Sigmoid colon (tissue), 6 donors: ENCODE measurements at regions not wholly inside any gene's neighbourhood (a gene's known extent, or its start where the extent isn't known, plus 50 kb on each side); places are given as distances from the start of the nearest gene placed in this dataset.
"Not testable (repeated sequence)": the region's sequence is repeated elsewhere in the genome, so short reads cannot be mapped to it uniquely, and the experiment has no call there.

Source experiments
- DNase-seq: peaks from one replicate; pipeline ENCODE4 v3.0.0-alpha.2; 2019
- H3K27ac ChIP-seq, 4 donors: fragments of 200-600 bp; sonication (generic); one replicate each; pipeline ENCODE4 v1.5.1; 2016 to 2019; ENCODE audit warnings: mild to moderate bottlenecking in 1 of 4
- H3K27me3 ChIP-seq, 3 donors: fragments of 200-600 bp; sonication (generic); one replicate each; pipeline ENCODE4 v1.5.1; 2019; ENCODE audit warnings: mild to moderate bottlenecking in 1 of 3
- H3K36me3 ChIP-seq, 4 donors: fragments of 200-600 bp; sonication (generic); one replicate each; pipeline ENCODE4 v1.5.1; 2016 to 2019
- H3K4me1 ChIP-seq, 4 donors: fragments of 200-600 bp; sonication (generic); one replicate each; pipeline ENCODE4 v1.5.1; 2017 to 2019
- H3K4me3 ChIP-seq, 4 donors: fragments of 200-600 bp; sonication (generic); one replicate each; pipeline ENCODE4 v1.5.1; 2017 to 2019; ENCODE audit warnings: mild to moderate bottlenecking in 2 of 4, moderate library complexity in 1 of 4
- H3K9me3 ChIP-seq, 4 donors: fragments of 200-600 bp in 3 of 4; sonication (generic) in 3 of 4; one replicate each; pipeline versions ENCODE4 v1.5.1 to v1.6.1; 2013 to 2019
- EP300 ChIP-seq, 4 donors: sonication (generic); formaldehyde crosslinking; IDR thresholded peaks; one replicate each; pipeline ENCODE4 v1.6.1; 2017; ENCODE audit warnings: antibody characterized with exemption in 4 of 4
- POLR2A ChIP-seq, 2 donors: fragments of 450-650 bp; IDR thresholded peaks; one replicate each; pipeline ENCODE4 v1.6.1; 2016; ENCODE audit warnings: antibody characterized with exemption in 2 of 2, mild to moderate bottlenecking in 2 of 2, moderate library complexity in 2 of 2
- POLR2AphosphoS5 ChIP-seq, 4 donors: sonication (generic); formaldehyde crosslinking; IDR thresholded peaks; one replicate each; pipeline ENCODE4 v1.6.1; 2017; ENCODE audit warnings: antibody characterized with exemption in 4 of 4
- WGBS, 2 donors: extraction: QIAGEN DNeasy Blood & Tissue Kit; methylation state at CpG; one replicate each; pipeline ENCODE4 v1.1.7; 2013; 5-methylcytosine and 5-hydroxymethylcytosine counted together
- intact Hi-C: fragments of 100-400 bp; cut with DNase I; formaldehyde crosslinking; loops from one replicate; pipeline ENCODE4 v1.15.1; 2023
- TF ChIP-seq, protein P1 (sequence below), 4 experiments: fragments of 450-650 bp in 3 of 4; fragments of 200-600 bp in 1 of 4; IDR thresholded peaks; one replicate each; pipeline ENCODE4 v1.5.1; 2016 to 2019; ENCODE audit warnings: antibody characterized with exemption in 4 of 4, mild to moderate bottlenecking in 3 of 4, moderate library complexity in 2 of 4
- donor health status: healthy with polysubstance abuse.
- donor health status: healthy.

DNA sequence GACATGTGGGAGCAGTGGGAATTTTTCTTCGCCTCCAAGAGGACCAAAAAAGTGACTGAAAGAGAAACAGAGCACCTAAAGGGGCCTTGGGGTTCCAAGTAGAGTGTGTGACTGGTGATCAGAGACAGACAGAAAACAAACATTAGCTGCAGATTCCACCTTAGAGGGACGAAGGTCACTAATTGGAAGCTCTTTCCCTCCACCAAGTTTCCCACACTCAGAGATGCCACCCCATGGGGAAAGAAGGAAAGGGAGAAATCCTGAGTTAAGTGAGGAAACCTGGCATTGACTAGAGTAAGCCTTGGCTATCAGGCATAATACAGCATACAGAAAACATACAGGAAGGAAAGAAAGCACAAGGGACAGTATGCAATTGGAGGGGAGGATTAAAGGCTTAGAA lies 90.9 kb downstream of the HNRNPD start:
- Histone ChIP-seq H3K9me3 (no peaks in the 10 kb centered on the region), H3K27ac (no peak overlapping the region), H3K27me3 (no peaks in the 10 kb centered on the region), H3K36me3 (no peaks in the 10 kb centered on the region), H3K4me3 (no peak overlapping the region), H3K4me1 (peaks cover 0 to 5% (median 5%) of the 10 kb centered on the region in 4 donors)
- intact Hi-C loops: loop anchor here (5.0 to 10.0 kb wide), 3 partner anchors 89 to 811 kb away; partner anchors contain the start of genes HNRNPD and RASGEF1B
- 53 to 67% methylated on average over 2 of the region's 2 CpGs for WGBS, 2 donors
- no peak for DNase-seq
- no peak for TF ChIP-seq POLR2AphosphoS5 (IDR thresholded peaks at IDR 0.05)
- TF ChIP-seq, protein P1, sequence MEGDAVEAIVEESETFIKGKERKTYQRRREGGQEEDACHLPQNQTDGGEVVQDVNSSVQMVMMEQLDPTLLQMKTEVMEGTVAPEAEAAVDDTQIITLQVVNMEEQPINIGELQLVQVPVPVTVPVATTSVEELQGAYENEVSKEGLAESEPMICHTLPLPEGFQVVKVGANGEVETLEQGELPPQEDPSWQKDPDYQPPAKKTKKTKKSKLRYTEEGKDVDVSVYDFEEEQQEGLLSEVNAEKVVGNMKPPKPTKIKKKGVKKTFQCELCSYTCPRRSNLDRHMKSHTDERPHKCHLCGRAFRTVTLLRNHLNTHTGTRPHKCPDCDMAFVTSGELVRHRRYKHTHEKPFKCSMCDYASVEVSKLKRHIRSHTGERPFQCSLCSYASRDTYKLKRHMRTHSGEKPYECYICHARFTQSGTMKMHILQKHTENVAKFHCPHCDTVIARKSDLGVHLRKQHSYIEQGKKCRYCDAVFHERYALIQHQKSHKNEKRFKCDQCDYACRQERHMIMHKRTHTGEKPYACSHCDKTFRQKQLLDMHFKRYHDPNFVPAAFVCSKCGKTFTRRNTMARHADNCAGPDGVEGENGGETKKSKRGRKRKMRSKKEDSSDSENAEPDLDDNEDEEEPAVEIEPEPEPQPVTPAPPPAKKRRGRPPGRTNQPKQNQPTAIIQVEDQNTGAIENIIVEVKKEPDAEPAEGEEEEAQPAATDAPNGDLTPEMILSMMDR (IDR thresholded peaks at IDR 0.05): no peak
- no peak for TF ChIP-seq EP300 (IDR thresholded peaks at IDR 0.05)
- no peak for TF ChIP-seq POLR2A (IDR thresholded peaks at IDR 0.05)

DNA sequence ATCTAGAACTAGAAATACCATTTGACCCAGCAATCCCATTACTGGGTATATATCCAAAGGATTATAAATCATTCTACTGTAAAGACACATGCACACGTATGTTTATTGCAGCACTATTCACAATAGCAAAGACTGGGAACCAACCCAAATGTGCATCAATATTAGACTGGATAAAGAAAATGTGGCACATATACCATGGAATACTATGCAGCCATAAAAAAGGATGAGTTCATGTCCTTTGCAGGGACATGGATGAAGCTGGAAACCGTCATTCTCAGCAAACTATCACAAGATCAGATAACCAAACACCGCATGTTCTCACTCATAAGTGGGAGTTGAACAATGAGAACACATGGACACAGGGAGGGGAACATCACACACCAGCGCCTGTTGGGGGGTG lies 94.2 kb downstream of the HNRNPD start:
- H3K9me3 ChIP-seq, H3K4me1 ChIP-seq, DNase-seq, H3K36me3 ChIP-seq, H3K4me3 ChIP-seq, intact Hi-C loops, H3K27ac ChIP-seq, H3K27me3 ChIP-seq: not testable (repeated sequence)
- 80 to 88% methylated on average over 4 of the region's 4 CpGs for WGBS, 2 donors

DNA sequence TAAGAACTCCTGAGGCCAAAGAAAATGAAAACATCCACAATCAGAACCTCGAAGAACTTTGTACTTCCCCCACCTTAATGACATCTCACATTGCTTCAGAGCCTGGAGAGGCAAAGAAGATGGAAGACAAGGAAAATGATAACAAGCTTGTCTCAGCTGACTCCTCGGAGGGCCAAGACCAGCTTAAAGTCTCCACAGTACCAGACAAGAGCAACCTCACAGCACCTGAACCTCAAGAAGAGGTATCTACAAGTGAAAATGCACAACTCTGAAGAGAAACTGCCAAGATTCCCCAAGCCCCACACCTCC lies 97.5 kb downstream of the HNRNPD start:
- no peaks in the 10 kb centered on the region for H3K36me3 ChIP-seq
- 81 to 84% methylated on average over 2 of the region's 2 CpGs for WGBS, 2 donors
- H3K27me3 ChIP-seq: no peaks in the 10 kb centered on the region
- no peak overlapping the region for H3K27ac ChIP-seq
- TF ChIP-seq POLR2AphosphoS5 (IDR thresholded peaks at IDR 0.05) (no peak), POLR2A (IDR thresholded peaks at IDR 0.05) (no peak)
- intact Hi-C loops: no loop called here
- H3K4me3 ChIP-seq: no peak overlapping the region
- no peaks in the 10 kb centered on the region for H3K9me3 ChIP-seq
- DNase-seq: no peak
- H3K4me1 ChIP-seq: no peaks in the 10 kb centered on the region

DNA sequence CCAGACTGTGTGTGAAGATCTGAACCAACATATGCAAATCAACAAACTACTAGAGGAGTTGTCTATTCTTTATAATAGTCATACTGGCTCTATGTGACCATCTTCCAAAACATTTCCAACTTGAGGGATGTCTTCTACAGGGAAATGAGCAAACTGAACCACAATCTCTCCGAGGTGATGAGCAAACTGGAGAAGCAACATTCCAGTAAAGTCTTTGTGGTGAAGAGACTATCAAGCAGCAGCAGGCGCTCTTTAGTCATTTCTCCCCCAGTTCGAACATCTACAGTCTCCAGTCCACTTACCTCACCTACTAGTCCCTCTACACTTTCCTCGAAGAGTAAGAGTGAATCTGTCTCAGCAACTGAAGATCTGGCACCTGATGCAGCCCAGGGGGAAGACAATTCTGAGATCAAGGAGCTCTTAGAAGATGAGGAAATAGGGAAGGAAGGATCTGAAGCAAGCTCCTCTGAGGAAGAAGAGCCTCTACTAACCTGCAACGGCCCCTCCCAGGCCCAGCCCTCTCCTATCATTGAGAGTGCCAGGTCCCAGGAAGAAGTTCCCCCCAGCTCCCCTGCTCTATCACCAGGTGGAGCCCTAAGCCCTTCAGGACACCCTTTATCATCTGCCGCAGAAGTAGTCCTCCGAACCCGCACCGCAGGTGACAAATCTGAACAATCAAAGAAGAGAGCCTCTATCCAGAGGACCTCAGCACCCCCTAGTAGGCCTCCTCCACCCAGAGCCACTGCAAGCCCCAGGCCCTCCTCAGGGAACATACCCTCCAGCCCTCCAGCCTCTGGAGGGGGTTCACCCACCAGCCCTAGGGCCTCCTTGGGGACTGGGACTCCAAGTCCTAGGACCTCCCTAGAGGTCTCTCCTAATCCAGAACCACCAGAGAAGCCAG lies 98.1 kb downstream of the HNRNPD start:
- Histone ChIP-seq H3K4me1 (no peaks in the 10 kb centered on the region), H3K9me3 (no peaks in the 10 kb centered on the region), H3K27me3 (no peaks in the 10 kb centered on the region), H3K4me3 (no peak overlapping the region), H3K27ac (no peak overlapping the region), H3K36me3 (no peaks in the 10 kb centered on the region)
- WGBS, 2 donors: 87 to 89% methylated on average over 9 of the region's 9 CpGs
- DNase-seq: no peak
- intact Hi-C loops: no loop called here
- TF ChIP-seq, protein P1 (IDR thresholded peaks at IDR 0.05): no peak
- no peak for TF ChIP-seq EP300 (IDR thresholded peaks at IDR 0.05)
- no peak for TF ChIP-seq POLR2AphosphoS5 (IDR thresholded peaks at IDR 0.05)
- no peak for TF ChIP-seq POLR2A (IDR thresholded peaks at IDR 0.05)

DNA sequence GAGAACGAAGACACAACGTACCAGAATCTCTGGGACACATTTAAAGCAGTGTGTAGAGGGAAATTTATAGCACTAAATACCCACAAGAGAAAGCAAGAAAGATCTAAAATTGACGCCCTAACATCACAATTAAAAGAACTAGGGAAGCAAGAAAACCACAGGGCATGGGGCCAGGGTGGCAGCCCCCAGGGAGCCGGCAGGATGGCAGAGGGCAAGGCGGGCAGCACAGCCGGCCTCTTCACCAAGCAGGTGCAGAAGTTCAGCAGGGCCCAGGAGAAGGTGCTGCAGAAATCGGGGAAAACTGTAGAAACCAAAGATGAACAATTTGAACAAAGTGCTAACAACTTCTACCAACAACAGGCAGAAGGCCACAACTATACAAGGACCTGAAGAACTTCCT lies 99.1 kb downstream of the HNRNPD start:
- not testable (repeated sequence) for H3K27me3 ChIP-seq

DNA sequence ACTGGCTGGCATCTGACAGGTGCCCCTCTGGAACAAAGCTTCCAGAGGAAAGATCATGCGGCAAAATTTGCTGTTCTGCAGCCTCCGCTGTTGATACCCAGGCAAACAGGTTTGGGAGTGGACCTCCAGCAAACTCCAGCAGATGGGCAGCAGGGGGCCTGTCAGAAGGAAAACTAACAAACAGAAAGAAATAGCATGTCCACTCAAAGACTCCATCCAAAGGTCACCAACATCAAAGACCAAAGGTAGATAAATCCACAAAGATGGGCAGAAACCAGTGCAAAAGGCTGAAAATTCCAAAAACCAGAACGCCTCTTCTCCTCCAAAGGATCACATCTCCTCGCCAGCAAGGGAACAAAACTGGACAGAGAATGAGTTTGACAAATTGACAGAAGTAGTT lies 101.3 kb downstream of the HNRNPD start:
- H3K4me3 ChIP-seq, H3K4me1 ChIP-seq, H3K9me3 ChIP-seq, H3K27me3 ChIP-seq, intact Hi-C loops, DNase-seq, H3K27ac ChIP-seq, H3K36me3 ChIP-seq: not testable (repeated sequence)
- 65 to 86% methylated on average over 4 of the region's 4 CpGs for WGBS, 2 donors

More for the DNA sequence above, 99.1 kb downstream of the HNRNPD start:
- 55 to 92% methylated on average over 7 of the region's 7 CpGs for WGBS, 2 donors
- H3K27ac ChIP-seq, H3K4me3 ChIP-seq, H3K9me3 ChIP-seq, DNase-seq, H3K4me1 ChIP-seq, H3K36me3 ChIP-seq, intact Hi-C loops: not testable (repeated sequence)

DNA sequence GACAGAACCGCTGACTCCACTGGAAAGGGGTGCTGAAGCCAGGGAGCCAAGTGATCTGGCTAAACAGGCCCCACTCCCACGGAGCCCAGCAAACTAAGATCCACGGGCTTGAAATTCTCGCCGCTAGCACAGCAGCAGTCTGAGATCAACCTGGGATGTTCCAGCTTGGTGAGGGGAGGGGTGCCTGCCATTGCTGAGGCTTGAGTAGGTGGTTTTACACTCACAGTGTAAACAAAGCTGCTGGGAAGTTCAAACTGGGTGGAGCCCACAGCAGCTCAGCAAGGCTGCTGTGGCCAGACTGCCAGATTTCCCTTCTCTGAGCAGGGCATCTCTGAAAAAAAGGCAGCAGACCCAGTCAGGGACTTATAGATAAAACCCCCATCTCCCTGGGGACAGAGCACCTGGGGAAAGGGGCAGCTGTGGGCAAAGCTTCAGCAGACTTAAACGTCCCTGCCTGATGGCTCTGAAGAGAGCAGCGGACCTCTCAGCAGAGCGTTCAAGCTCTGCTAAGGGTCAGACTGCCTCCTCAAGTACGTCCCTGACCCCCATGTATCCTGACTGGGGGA lies 101.8 kb downstream of the HNRNPD start:
- H3K27me3 ChIP-seq, DNase-seq, H3K27ac ChIP-seq, H3K9me3 ChIP-seq, H3K4me1 ChIP-seq, H3K36me3 ChIP-seq, H3K4me3 ChIP-seq, intact Hi-C loops: not testable (repeated sequence)
- WGBS, 2 donors: 25 to 48% methylated on average over 9 of the region's 9 CpGs
